SK-N-SH treated with all-trans-retinoic acid at 6 μM for 48 hours (cell line): ENCODE measurements at regions not wholly inside any gene's neighbourhood (a gene's known extent, or its start where the extent isn't known, plus 50 kb on each side); places are given as distances from the start of the nearest gene placed in this dataset.

Experiments used
- ATAC-seq: fragments of 200-7000 bp; cut with Tn5 transposase; 3 replicates; pipeline ENCODE4 v1.9.1; 2020; ENCODE audit warnings: mild to moderate bottlenecking, moderate library complexity
- ARNTL ChIP-seq: fragments of 450-650 bp; formaldehyde crosslinking; IDR thresholded peaks from 2 replicates; pipeline ENCODE4 v1.5.0; 2020; ENCODE audit warnings: low read depth, mild to moderate bottlenecking, moderate library complexity, borderline replicate concordance
- BACH2 ChIP-seq: fragments of 250-450 bp; sonication (Bioruptor Pico); IDR thresholded peaks from 2 replicates; pipeline ENCODE4 v1.9.0; 2021; ENCODE audit warnings: mild to moderate bottlenecking, borderline replicate concordance
- CSDC2 ChIP-seq: fragments of 250-450 bp; sonication (Bioruptor Pico); IDR thresholded peaks from 2 replicates; pipeline ENCODE4 v1.5.0; 2020; ENCODE audit warnings: mild to moderate bottlenecking, moderate library complexity
- CSRNP3 ChIP-seq: fragments of 250-450 bp; sonication (Bioruptor Pico); IDR thresholded peaks from 2 replicates; pipeline ENCODE4 v1.5.1; 2021; ENCODE audit warnings: mild to moderate bottlenecking, moderate library complexity
- ESRRG ChIP-seq: fragments of 250-450 bp; sonication (Bioruptor Pico); IDR thresholded peaks from 2 replicates; pipeline ENCODE4 v1.6.1; 2021; ENCODE audit warnings: mild to moderate bottlenecking
- GLIS3 ChIP-seq: fragments of 250-450 bp; sonication (Bioruptor Pico); IDR thresholded peaks from 2 replicates; pipeline ENCODE4 v1.5.0; 2020; ENCODE audit warnings: mild to moderate bottlenecking, moderate library complexity
- ISL1 ChIP-seq: fragments of 250-450 bp; sonication (Bioruptor Pico); IDR thresholded peaks from 2 replicates; pipeline ENCODE4 v2.1.2; 2022; ENCODE audit warnings: mild to moderate bottlenecking, moderate library complexity
- OSR1 ChIP-seq: fragments of 250-450 bp; sonication (Bioruptor Pico); IDR thresholded peaks from 2 replicates; pipeline ENCODE4 v1.8.0; 2022; ENCODE audit warnings: moderate library complexity, mild to moderate bottlenecking, inconsistent platforms
- PPARA ChIP-seq: fragments of 250-450 bp; sonication (Bioruptor Pico); IDR thresholded peaks from 2 replicates; pipeline ENCODE4 v1.5.0; 2020; ENCODE audit warnings: mild to moderate bottlenecking, borderline replicate concordance
- RARB ChIP-seq: fragments of 250-450 bp; sonication (Bioruptor Pico); IDR thresholded peaks from 2 replicates; pipeline ENCODE4 v1.8.0; 2021; ENCODE audit warnings: mild to moderate bottlenecking, moderate library complexity
- SNAI2 ChIP-seq: fragments of 250-450 bp; sonication (Bioruptor Pico); IDR thresholded peaks from 2 replicates; pipeline ENCODE4 v1.5.0; 2020; ENCODE audit warnings: mild to moderate bottlenecking, moderate library complexity
- TCF4 ChIP-seq: fragments of 250-450 bp; sonication (Bioruptor Pico); IDR thresholded peaks from 2 replicates; pipeline ENCODE4 v1.8.0; 2021; ENCODE audit warnings: mild to moderate bottlenecking, moderate library complexity, borderline replicate concordance
- TSHZ2 ChIP-seq: fragments of 250-450 bp; sonication (Bioruptor Pico); IDR thresholded peaks from 2 replicates; pipeline ENCODE4 v1.5.0; 2020; ENCODE audit warnings: mild to moderate bottlenecking, moderate library complexity
- ZC3H10 ChIP-seq: fragments of 250-450 bp; sonication (Bioruptor Pico); IDR thresholded peaks from 2 replicates; pipeline ENCODE4 v1.5.1; 2021; ENCODE audit warnings: mild to moderate bottlenecking, moderate library complexity
- ZFP3 ChIP-seq: fragments of 250-450 bp; sonication (Bioruptor Pico); IDR thresholded peaks from 2 replicates; pipeline ENCODE4 v1.5.0; 2020; ENCODE audit warnings: mild to moderate bottlenecking, moderate library complexity
- ZFP30 ChIP-seq: fragments of 450-650 bp; formaldehyde crosslinking; IDR thresholded peaks from 2 replicates; pipeline ENCODE4 v1.5.0; 2022; ENCODE audit warnings: mild to moderate bottlenecking, moderate library complexity
- ZNF565 ChIP-seq: fragments of 450-650 bp; formaldehyde crosslinking; conservative IDR thresholded peaks from 2 replicates; pipeline ENCODE4 v1.5.0; 2020; ENCODE audit warnings: low read depth, mild to moderate bottlenecking, moderate library complexity
- ZNF70 ChIP-seq: fragments of 450-650 bp; formaldehyde crosslinking; IDR thresholded peaks from 2 replicates; pipeline ENCODE4 v1.5.0; 2020; ENCODE audit warnings: mild to moderate bottlenecking, moderate library complexity
- ZNF8 ChIP-seq: fragments of 450-650 bp; formaldehyde crosslinking; IDR thresholded peaks from 2 replicates; pipeline ENCODE4 v1.5.0; 2020; ENCODE audit warnings: mild to moderate bottlenecking, moderate library complexity
- TF ChIP-seq, protein P1 (sequence below): fragments of 250-450 bp; sonication (Bioruptor Pico); IDR thresholded peaks from 2 replicates; pipeline ENCODE4 v1.5.1; 2020; ENCODE audit warnings: low read depth, mild to moderate bottlenecking, moderate library complexity
- TF ChIP-seq, protein P2 (sequence below): fragments of 250-450 bp; sonication (Bioruptor Pico); IDR thresholded peaks from 2 replicates; pipeline ENCODE4 v1.8.0; 2021; ENCODE audit warnings: low read depth, mild to moderate bottlenecking, moderate library complexity, borderline replicate concordance

DNA sequence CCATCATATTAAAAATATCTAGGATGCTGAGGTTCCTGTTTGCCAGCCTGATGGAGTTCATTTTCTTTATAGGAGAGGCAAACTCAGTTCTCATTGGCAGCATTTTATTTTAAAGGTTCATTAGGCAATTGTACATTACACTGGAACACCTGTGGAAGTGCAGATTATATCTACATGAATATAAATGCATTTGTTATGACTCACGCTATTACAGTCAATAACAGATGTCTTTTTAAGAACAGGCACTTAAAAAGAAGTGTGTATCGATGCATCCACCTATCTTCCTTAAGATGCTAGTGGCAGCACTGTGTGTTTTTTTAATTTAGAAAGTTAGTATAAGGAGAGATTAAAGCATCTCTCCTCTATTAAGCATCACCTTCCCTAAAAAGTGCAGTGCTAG is 276.5 kb downstream of the PRDM2 start:
- ATAC-seq, result no peak
- TF ChIP-seq ZC3H10 (CRISPR knock-in tag) (no peak), ZNF70 (CRISPR knock-in tag) (no peak), ESRRG (CRISPR knock-in tag) (no peak), PPARA (CRISPR knock-in tag) (no peak), ZFP3 (CRISPR knock-in tag) (no peak), TSHZ2 (no peak), TCF4 (no peak), OSR1 (CRISPR knock-in tag) (no peak), ZNF8 (CRISPR knock-in tag) (no peak), GLIS3 (CRISPR knock-in tag) (no peak), BACH2 (CRISPR knock-in tag) (no peak), ZNF565 (CRISPR knock-in tag) (no peak), ZFP30 (CRISPR knock-in tag) (no peak)
- TF ChIP-seq, protein P1, sequence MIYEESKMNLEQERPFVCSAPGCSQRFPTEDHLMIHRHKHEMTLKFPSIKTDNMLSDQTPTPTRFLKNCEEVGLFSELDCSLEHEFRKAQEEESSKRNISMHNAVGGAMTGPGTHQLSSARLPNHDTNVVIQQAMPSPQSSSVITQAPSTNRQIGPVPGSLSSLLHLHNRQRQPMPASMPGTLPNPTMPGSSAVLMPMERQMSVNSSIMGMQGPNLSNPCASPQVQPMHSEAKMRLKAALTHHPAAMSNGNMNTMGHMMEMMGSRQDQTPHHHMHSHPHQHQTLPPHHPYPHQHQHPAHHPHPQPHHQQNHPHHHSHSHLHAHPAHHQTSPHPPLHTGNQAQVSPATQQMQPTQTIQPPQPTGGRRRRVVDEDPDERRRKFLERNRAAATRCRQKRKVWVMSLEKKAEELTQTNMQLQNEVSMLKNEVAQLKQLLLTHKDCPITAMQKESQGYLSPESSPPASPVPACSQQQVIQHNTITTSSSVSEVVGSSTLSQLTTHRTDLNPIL (CRISPR knock-in tag), result no peak
- TF ChIP-seq, protein P2, sequence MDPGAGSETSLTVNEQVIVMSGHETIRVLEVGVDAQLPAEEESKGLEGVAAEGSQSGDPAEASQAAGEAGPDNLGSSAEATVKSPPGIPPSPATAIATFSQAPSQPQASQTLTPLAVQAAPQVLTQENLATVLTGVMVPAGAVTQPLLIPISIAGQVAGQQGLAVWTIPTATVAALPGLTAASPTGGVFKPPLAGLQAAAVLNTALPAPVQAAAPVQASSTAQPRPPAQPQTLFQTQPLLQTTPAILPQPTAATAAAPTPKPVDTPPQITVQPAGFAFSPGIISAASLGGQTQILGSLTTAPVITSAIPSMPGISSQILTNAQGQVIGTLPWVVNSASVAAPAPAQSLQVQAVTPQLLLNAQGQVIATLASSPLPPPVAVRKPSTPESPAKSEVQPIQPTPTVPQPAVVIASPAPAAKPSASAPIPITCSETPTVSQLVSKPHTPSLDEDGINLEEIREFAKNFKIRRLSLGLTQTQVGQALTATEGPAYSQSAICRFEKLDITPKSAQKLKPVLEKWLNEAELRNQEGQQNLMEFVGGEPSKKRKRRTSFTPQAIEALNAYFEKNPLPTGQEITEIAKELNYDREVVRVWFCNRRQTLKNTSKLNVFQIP (CRISPR knock-in tag), result no peak

DNA sequence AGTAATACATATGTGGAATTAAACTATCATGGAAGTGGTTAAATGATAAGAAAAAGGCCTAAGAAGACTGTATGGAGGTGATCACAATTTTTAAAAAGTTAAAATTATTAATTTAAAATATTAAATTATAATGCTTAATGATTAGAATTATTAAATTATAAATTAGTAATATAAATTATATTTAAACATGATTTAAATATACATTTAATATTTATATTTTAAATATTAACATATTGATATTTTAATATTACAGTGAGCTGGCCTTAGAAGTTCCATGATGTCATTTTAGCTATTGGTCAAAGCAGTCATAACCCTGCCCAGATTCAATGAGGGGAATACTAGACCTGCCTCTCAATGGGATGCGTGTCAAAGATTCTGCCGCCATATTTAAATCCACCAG is 281.2 kb downstream of the PRDM2 start:
- ATAC-seq, result no peak
- TF ChIP-seq CSDC2, result no peak
- no peak for TF ChIP-seq ISL1 (CRISPR knock-in tag)
- TF ChIP-seq, protein P1 (CRISPR knock-in tag), result no peak
- TF ChIP-seq OSR1 (CRISPR knock-in tag), result no peak
- TF ChIP-seq SNAI2 (CRISPR knock-in tag), result no peak
- TF ChIP-seq ARNTL (CRISPR knock-in tag), result no peak
- TF ChIP-seq ZFP30 (CRISPR knock-in tag), result no peak
- no peak for TF ChIP-seq RARB
- no peak for TF ChIP-seq GLIS3 (CRISPR knock-in tag)
- TF ChIP-seq, protein P2 (CRISPR knock-in tag), result no peak
- TF ChIP-seq CSRNP3 (CRISPR knock-in tag), result no peak
- TF ChIP-seq BACH2 (CRISPR knock-in tag), result no peak
- no peak for TF ChIP-seq ZNF565 (CRISPR knock-in tag)
- TF ChIP-seq ESRRG (CRISPR knock-in tag), result no peak
- TF ChIP-seq, all 23 proteins: peak for 0
